NOMO-1 treated with DMSO at 0.1 percent for 48 hours (cell line): ENCODE measurements at regions not wholly inside any gene's neighbourhood (a gene's known extent, or its start where the extent isn't known, plus 50 kb on each side); places are given as distances from the start of the nearest gene placed in this dataset.
"Not testable (repeated sequence)": the region's sequence is repeated elsewhere in the genome, so short reads cannot be mapped to it uniquely, and the experiment has no call there.

ENCODE experiments used
- DNase-seq: peaks from one replicate; lab custom pipeline; 2025; ENCODE audit not compliant: unreplicated experiment; lab: John Stamatoyannopoulos, UW

DNA sequence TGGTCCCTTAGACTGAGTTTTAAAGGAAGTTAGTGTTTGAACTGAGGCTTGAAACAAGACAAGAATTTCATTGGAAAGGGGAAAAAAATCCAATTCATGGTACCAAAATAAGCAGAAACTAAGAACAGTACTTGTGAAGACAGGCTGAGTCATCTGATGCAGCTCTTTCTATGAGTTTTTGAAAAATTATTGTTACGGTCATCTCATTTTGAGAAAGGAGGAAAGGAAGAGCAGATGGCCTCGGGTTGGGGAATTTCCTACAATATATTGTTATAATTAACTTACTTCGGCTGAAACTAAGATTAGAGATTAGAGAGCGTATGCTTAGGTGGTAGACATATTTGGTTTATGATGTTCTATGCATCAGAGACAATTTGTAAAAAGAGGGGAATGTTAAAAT, 2164.8 kb upstream of the AGA start:
- no peak for DNase-seq

DNA sequence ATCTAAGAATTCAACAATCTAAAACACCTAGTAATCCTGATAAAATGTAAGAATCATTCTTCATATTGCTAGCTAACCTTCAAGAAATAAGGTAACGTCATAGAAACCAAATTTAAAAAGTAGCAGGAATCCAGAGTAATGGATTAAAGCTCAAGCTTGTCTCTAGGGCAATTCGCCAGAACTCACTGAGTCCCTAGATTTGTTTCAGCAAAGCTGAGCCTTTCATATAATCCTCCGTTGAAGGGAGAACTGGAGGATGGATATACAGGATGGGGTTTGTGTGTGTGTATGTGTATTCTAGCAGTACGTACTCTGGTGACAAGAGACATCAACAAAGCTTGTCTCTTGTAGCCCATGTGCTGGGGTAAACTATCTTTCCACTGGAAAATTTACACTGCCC, 2173.5 kb upstream of the AGA start:
- no peak for DNase-seq

DNA sequence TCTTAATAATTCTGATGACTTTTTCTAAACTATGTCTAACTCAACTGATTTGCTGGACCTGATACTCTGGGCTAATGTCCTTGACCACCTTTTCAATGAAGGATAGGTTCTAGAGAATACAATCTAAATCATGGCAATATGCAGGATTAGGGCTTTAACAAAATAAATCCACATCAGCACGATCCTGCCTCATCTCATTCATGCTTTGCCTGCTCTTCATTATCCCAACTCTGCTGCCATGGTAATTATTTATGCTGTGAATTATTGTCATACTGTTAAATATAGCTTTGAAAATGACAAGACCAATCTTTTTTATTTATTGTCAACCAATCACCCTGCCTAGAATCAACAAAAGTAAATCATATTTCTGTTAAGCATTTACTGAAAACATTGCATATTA, 2176.7 kb upstream of the AGA start:
- DNase-seq, result no peak

DNA sequence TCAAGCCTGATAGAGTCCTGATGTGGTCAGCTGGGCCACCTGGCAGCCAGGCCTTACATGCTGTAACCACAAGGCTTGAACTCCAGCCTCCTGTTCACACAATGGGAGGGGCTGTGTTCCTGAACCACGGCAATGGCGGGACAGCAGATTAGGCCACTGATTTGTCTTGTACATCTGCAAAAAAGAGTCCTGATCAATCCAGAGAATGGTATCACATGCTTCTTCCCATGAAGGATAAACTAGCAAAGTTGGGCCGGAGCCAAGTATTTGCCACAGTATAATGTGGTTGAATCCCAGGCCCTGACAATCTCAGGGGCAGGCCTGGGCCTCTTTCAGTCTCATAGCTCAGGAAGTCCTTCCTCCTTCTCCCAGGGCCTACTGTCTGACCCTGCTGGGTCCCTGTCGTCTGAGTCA, 2182.5 kb upstream of the AGA start:
- no peak for DNase-seq

DNA sequence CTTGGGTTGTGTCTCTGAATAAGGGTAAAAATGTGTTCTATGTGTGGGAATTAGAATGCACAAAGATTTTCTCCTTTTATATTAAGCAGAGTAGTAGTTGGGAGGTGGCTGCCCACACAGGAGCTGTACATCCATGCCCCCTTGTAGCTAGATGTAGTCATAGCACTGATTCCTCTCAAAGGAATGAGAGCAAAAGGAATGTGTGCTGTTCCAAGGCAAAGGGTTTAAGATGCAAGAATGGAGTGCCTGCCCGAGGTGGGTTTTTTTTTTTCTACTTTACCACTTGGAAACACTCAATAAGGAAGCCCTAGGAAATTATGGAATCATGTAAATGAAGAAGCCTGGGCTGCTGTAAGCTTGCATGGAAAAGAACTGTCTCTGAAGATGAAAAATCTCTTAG, 2183.2 kb upstream of the AGA start:
- DNase-seq, result no peak

DNA sequence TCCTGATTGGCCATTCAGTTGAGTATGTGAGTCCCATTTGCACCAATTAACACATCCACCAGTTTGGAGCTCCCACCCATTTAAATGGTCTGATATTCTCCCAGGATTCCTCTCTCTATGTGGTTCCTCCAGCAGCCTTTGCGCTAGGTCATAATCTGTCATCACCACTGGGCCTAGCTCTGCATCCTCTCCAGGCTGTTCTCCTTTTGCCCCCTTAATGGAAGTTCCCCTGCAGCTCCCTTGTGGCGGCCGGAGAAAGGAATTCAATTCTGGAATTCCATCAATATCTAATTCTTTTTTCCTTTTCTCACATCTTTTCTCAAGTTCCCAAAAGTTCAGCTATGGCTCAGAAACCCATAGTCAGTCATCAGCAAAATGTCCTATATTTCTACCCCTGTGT, 2184.4 kb upstream of the AGA start:
- DNase-seq, result no peak

DNA sequence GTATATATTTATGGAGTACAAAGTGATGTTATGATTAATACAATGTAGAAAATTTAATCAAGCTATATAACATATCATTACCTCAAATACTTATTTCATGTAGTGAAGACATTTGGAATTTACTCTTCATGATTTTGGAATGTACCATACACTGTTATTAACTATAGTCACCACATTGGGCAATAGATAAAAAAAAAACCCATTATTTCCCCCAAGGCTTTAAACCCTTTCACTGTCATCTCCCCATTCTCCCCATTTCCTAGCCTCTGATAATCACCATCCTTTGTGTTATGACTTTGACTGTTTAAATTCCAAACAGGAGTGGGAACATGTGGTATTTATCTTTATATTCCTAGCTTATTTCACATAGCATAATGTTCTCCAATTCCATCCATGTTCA, 2189.1 kb upstream of the AGA start:
- no peak for DNase-seq

DNA sequence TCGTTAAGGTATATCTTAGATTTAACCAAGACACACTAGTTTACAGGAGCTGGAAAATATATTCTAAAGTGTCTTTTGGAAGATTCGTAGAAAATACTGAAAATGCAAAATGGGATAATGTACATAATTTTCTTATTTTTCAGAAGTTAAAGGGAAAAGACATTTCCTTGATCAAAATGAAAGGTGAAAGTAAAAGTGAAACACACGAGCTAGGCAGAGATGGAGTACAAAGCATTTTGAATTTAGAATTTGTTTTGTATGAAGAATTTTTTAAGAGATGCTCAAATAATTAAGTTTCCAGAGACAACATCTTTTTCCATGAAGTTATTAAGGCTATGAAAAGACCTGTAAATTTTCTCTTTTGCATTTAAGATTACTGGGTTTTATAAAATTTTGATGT, 2192.6 kb upstream of the AGA start:
- DNase-seq, result peak; percentile 3

DNA sequence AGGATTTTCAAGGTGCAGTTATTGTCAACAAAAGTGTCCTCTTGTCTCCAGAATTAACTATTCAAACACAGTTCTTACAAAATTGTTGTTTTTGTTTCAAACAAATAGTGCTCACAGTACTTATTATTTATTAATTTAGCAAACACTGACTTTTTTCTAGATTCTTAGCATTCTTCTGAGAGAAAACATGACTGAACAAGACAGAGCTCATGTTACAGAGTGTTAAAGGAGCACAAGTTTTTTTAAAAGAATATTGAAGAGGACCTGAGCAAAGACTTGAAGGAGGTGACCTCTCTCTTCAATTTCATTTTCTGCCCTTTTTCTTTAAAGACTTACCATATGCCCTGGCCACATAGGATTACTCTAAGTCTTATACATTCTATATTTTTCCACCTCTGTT, 2220.3 kb upstream of the AGA start:
- DNase-seq, result no peak

DNA sequence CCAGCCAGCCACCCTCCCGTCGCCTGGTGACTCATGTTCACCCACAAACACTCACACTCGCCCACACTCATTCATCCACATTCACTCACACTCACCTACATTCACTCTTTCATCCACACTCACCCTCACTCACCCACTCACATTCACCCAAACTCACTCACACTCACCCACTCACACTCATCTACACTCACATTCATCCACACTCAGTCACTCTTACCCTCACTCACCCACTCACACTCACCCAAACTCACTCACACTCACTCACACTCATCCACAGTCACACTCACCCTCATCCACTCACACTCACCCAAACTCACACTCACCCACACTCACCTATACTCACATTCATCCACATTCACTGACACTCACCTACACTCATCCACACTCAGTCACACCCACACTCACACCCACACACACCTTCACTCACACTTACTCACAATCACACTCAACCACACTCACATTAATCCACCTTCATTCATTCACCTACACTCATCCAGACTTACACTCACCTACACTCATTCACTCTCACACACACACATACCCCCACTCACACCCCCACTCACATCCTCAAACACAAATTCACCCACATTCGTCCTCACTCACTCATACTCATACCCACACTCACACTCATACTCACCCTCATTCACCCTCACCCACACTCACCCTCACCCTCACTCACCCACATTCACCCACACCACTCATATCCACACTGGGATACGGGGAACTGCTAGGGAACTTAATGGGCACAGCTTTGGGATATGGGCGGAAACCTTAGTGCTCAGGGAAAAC, 2221.6 kb upstream of the AGA start:
- DNase-seq, result no peak

DNA sequence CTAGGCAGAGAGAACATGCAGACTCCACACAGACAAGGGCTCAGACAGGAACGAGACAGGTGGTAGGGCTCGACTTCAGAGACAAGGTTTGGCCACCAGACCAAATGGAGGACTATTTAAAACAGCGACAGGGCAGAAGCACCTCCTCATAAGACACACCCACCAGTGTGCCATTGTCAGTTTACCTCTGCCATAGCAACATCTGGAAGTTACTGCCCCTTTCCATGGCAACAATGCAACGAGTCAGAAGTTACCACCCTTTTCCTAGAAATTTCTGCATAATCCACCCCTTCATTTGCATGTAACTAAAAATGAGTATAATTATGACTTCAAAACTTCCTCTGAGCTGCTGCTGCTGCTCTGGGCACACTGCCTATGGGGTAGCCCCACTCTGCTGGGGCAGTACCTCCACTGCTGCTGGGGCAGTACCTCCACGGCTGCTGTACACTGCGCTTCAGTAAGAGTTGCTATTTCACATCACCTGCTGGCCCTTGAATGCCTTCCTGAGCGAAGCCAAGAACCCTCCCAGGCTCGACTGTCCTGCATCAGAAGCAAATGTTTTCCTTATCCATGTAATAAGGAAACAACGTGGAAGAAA, 2222.3 kb upstream of the AGA start:
- no peak for DNase-seq

DNA sequence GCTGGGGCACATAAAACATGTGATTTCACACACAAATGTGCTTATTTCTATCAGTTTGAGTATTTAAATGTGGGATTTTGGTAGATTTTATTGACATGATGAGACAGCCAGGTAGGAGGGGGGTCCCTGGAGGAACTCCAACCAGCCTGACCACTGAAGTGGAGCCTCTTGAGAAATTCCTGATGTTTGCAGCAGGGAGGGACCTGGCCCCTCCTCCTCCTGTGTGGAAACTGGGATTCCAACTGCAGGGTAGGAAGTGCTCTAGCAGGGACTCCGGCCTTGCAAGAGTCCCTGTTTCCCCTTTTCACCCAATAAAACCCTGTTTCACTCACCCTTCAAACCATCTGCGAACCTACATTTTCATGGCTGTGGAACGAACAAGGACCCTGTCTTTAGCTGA, 2224.0 kb upstream of the AGA start:
- DNase-seq, result no peak

DNA sequence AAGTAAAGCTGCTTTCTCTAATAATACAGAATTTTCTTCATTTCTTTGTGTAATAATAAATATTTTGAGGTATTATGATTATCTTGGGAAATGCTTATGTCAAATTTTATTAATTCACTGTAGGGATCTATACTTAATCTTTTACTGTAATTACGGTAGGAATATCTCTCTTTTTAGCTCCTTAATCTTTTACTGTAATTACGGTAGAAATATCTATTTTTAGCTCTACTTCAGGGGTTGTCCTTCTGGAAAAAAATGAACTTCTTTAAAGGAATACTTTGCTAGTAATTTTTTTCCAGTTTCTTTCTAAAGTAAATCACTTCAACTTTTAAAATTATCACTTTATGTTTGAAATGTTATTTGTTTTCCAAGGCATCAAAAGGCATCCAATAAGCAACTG, 2229.4 kb upstream of the AGA start:
- no peak for DNase-seq

DNA sequence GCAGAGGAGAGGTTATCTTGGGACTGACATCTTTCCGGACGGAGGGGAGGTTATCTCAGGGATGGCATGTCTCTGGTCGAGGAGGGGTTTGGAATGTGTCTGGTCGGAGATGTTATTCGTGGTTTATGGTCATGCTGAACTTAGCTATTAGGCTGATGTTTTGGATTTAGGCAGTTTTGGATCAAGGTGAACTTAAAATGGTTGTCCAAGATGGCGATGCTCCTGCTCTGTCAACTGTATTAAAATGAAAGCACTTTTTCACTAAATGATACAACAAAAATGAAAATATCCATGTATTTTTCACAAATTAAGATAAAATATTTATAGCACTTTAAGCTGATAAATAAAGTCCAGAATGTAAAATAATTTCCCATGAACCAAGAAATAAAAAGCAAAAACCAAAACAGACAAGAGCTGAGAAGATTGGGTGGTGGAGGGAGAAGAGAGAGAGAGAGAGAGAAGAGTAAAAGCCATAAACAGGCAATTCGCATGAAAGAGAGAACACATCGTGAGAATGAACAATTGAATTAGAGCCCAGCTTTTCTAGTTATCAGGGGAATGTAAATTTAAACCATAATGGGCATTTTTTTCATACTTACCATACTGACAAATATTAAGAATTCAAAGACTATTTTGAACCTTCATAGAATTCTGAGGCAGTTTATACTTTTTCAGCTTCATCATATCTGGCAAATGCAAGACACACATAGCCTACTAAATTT, 2236.0 kb upstream of the AGA start:
- no peak for DNase-seq

DNA sequence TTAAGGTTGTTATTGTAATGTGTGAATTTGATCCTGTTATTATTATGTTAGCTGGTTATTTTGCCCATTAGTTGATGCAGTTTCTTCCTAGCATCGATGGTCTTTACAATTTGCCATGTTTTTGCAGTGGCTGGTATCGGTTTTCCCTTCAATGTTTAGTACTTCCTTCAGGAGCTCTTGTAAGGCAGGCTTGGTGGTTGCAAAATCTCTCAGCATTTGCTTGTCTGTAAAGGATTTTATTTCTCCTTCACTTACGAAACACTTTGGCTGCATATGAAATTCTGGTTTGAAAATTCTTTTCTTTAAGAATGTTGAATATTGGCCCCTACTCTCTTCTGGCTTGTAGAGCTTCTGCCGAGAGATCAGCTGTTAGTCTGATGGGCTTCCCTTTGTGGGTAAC, 2241.4 kb upstream of the AGA start:
- peak; percentile 23 for DNase-seq

DNA sequence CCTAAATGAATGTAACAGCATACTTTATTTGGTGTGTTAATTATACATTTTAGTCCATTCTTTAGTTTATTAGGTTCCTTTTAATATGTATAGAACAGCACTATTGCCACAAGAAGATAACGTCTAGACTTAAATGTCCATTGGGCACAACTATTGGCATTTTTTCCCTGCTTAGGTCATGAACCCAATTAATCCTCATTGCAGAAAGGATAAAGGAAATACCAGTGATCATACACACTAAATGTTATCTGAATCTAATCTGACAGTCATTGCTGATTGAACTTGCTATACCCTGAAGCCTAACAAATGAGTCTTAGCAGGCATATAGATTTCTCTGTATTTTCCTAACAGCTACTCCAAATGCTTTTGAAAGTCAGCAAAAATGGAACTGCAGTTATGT, 2250.0 kb upstream of the AGA start:
- no peak for DNase-seq

DNA sequence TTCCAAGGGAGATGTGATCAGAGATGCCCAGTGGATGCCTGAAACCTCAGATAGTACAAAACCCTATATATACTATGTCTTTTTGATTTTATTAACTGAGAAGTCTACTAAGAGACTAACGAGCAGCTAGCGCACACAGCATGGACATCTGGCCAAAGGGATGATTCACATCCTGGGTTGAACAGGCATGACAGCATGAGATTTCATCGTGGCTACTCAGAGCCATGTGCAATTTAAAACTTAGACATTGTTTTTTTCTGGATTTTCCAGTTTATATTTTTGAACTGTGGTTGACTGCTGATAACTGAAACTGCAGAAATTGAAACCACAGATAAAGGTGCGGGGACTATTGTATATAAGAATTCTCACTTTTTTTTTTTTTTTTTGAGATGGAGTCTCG, 2252.9 kb upstream of the AGA start:
- no peak for DNase-seq

DNA sequence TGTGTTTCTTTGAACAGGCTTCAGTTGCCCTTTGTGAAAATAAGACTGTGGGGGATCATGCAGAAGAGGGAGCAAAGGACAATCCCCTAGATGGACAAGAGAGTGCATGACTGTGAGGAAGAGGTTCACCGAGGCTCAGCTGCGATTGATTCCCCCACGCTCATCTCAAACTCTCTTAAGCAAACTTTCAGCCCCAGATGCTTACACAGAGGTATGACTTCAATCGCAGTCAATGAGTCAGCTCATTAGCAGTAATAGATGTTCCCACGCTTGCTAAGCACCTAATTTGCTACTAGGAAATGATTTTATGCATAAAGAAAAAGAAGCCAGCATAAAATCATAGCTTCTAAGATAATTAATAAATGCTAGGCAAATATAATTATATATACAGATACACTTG, 2256.1 kb upstream of the AGA start:
- no peak for DNase-seq

DNA sequence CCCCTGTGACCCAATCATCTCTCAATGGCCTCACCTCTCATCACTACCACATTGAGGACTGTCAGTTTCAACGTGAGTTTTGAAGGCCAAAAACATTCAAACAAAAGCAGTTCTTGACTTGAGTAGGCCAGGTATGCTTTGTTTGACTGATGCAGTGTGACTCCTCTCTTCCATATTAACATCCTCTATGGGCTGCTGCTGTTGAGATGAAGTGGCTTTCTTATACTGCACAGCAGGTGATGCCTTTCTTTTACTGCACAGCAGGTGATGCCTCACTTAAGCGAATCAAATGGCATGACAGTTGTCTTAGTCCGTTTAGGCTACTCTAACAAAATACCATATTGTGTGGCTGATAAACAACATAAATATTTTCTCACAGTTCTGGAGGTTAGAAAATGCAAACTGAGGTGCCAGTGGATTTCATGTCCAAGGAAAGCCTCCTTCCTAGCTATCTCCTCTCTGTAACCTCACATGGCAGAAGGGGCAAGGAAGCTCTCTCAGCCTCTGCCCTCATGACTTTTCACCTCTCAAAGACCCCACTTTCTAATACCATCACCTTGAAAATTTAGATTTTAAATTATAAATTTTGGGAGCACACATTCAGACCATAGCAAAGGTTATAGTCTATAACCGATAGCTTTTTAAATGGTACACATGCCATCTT, 2267.9 kb upstream of the AGA start:
- DNase-seq, result no peak

DNA sequence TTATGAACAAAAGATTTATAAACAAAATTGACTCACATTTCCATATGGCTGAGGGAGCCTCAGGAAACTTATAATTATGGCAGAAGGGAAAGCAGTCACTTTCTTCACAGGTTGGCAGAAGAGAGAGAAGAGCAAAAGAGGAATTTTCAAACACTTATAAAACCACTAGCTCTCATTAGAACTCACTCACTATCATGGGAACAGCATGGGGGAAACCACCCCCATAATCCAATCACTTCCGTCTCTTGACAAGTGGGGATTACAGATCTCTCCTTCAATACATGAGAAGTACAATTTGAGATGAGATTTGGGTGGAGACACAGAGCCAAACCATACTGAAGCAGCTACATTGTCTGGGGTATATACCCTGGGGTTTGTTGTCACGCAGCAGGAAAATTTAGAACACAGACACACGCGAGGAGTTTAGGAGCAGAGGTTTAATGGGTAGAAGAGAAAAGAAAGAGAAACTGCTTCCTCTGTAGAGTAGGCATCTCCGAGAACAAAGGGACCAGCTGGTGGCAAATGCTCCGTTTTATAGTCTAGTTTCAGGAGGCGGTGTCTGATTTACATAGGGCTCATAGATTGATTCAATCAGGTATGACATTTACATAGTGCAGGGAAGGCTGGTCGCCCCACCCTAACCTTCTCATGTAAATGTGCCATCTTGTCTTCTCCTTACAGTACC, 2277.7 kb upstream of the AGA start:
- DNase-seq, result no peak

DNA sequence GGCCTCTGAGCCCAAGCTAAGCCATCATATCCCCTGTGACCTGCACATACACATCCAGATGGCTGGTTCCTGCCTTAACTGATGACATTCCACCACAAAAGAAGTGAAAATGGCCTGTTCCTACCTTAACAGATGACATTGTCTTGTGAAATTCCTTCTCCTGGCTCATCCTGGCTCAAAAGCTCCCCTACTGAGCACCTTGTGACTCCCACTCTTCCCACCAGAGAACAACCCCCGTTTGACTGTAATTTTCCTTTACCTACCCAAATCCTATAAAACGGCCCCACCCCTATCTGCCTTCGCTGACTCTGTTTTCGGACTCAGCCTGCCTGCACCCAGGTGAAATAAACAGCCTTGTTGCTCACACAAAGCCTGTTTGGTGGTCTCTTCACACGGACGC, 2284.3 kb upstream of the AGA start:
- DNase-seq, result not testable (repeated sequence)
